Endodermal cell (in vitro differentiated cells): ENCODE measurements at regions not wholly inside any gene's neighbourhood (a gene's known extent, or its start where the extent isn't known, plus 50 kb on each side); places are given as distances from the start of the nearest gene placed in this dataset.

ENCODE experiments used
- DNase-seq: peaks from one replicate; pipeline ENCODE4 v3.0.0-alpha.2; 2017
- H3K27ac ChIP-seq: 2 replicates; pipeline ENCODE4 v1.5.1; 2013; ENCODE audit warnings: mild to moderate bottlenecking, low read depth, low read length, moderate library complexity
- H3K27me3 ChIP-seq: 2 replicates; pipeline ENCODE4 v1.6.1; 2013; ENCODE audit warnings: mild to moderate bottlenecking, low read length, moderate library complexity; ENCODE audit not compliant: insufficient read depth, control insufficient read depth, poor library complexity, severe bottlenecking
- H3K36me3 ChIP-seq: 2 replicates; pipeline ENCODE4 v1.7.0; 2013; ENCODE audit warnings: mild to moderate bottlenecking, low read length, moderate library complexity; ENCODE audit not compliant: control insufficient read depth, insufficient read depth
- H3K4me1 ChIP-seq: one replicate; pipeline ENCODE4 v1.7.0; 2013; ENCODE audit warnings: low read length; ENCODE audit not compliant: control insufficient read depth, insufficient read depth
- H3K4me3 ChIP-seq: 2 replicates; pipeline ENCODE4 v1.5.1; 2013; ENCODE audit warnings: mild to moderate bottlenecking, low read length, moderate library complexity
- H3K9ac ChIP-seq: 2 replicates; pipeline ENCODE4 v1.6.1; 2013; ENCODE audit warnings: mild to moderate bottlenecking, low read length, moderate library complexity; ENCODE audit not compliant: poor library complexity, severe bottlenecking; ENCODE audit errors: extremely low read depth
- H3K9me3 ChIP-seq: 2 replicates; pipeline ENCODE4 v1.6.1; 2013; ENCODE audit warnings: mild to moderate bottlenecking, low read length, moderate library complexity; ENCODE audit not compliant: control insufficient read depth
- H3K27ac Mint-ChIP-seq: 2 replicates; pipeline ENCODE4 v1.8.0; 2020; ENCODE audit warnings: mixed read lengths
- H3K27me3 Mint-ChIP-seq: 2 replicates; pipeline ENCODE4 v1.8.0; 2021; ENCODE audit warnings: mild to moderate bottlenecking, mixed read lengths; ENCODE audit not compliant: insufficient read depth
- H3K36me3 Mint-ChIP-seq: 2 replicates; pipeline ENCODE4 v1.8.0; 2020; ENCODE audit warnings: low read depth, mixed read lengths
- H3K4me1 Mint-ChIP-seq: 2 replicates; pipeline ENCODE4 v1.8.0; 2020; ENCODE audit warnings: mixed read lengths
- H3K4me3 Mint-ChIP-seq: 2 replicates; pipeline ENCODE4 v1.8.0; 2020; ENCODE audit warnings: mild to moderate bottlenecking, moderate library complexity, mixed read lengths
- H3K9me3 Mint-ChIP-seq: 2 replicates; pipeline ENCODE4 v1.8.0; 2020; ENCODE audit warnings: mild to moderate bottlenecking, mixed read lengths
- CTCF ChIP-seq: fragments of 200-600 bp; sonication (generic); conservative IDR thresholded peaks from 2 replicates; pipeline ENCODE4 v1.5.0; 2021; ENCODE audit warnings: antibody characterized with exemption, mild to moderate bottlenecking
- WGBS, 2 experiments: methylation state at CpG; one replicate each; pipeline versions ENCODE4 v1.1.5 to v1.1.7; 2013; ENCODE audit warnings: missing lambda C conversion rate in 2 of 2, mixed read lengths in 1 of 2; ENCODE audit not compliant: insufficient coverage in 1 of 2, insufficient read length in 1 of 2; 5-methylcytosine and 5-hydroxymethylcytosine counted together

GRCh38 chr4:126262665-126263064 is 947.9 kb downstream of the FAT4 start:
- Histone ChIP-seq H3K27ac (no peak overlapping the region), H3K4me3 (no peak overlapping the region), H3K4me1 (no peaks in the 10 kb centered on the region), H3K9me3 (no peaks in the 10 kb centered on the region), H3K9ac (no peak overlapping the region), H3K36me3 (no peaks in the 10 kb centered on the region), H3K27me3 (no peaks in the 10 kb centered on the region)
- DNase-seq = no peak
- H3K4me1 Mint-ChIP-seq = no peaks in the 10 kb centered on the region
- H3K4me3 Mint-ChIP-seq = no peak overlapping the region
- WGBS, 2 experiments = 80 to 88% methylated on average over 2 of the region's 2 CpGs
- no peak for TF ChIP-seq CTCF
- no peaks in the 10 kb centered on the region for H3K27me3 Mint-ChIP-seq
- H3K27ac Mint-ChIP-seq = no peak overlapping the region
- no peaks in the 10 kb centered on the region for H3K36me3 Mint-ChIP-seq
- no peaks in the 10 kb centered on the region for H3K9me3 Mint-ChIP-seq

GRCh38 chr4:126264839-126265238 is 950.1 kb downstream of the FAT4 start:
- TF ChIP-seq CTCF = no peak
- Histone ChIP-seq H3K27me3 (no peaks in the 10 kb centered on the region), H3K27ac (no peak overlapping the region), H3K9ac (no peak overlapping the region), H3K9me3 (no peaks in the 10 kb centered on the region), H3K36me3 (no peaks in the 10 kb centered on the region), H3K4me1 (no peaks in the 10 kb centered on the region), H3K4me3 (no peak overlapping the region)
- no peak overlapping the region for H3K27ac Mint-ChIP-seq
- no peak overlapping the region for H3K4me3 Mint-ChIP-seq
- no peaks in the 10 kb centered on the region for H3K27me3 Mint-ChIP-seq
- no peak for DNase-seq
- H3K9me3 Mint-ChIP-seq = no peaks in the 10 kb centered on the region
- no peaks in the 10 kb centered on the region for H3K36me3 Mint-ChIP-seq
- no peaks in the 10 kb centered on the region for H3K4me1 Mint-ChIP-seq

GRCh38 chr4:126265888-126266287 is 951.1 kb downstream of the FAT4 start:
- Histone ChIP-seq H3K9ac (no peak overlapping the region), H3K27me3 (no peaks in the 10 kb centered on the region)

More at GRCh38 chr4:126265888-126266287, 951.1 kb downstream of the FAT4 start:
- no peak overlapping the region for H3K4me3 ChIP-seq
- H3K36me3 Mint-ChIP-seq = no peaks in the 10 kb centered on the region
- H3K27ac ChIP-seq = no peak overlapping the region
- no peak for DNase-seq
- no peaks in the 10 kb centered on the region for H3K4me1 Mint-ChIP-seq
- no peak overlapping the region for H3K4me3 Mint-ChIP-seq
- H3K9me3 Mint-ChIP-seq = no peaks in the 10 kb centered on the region
- H3K4me1 ChIP-seq = no peaks in the 10 kb centered on the region
- no peaks in the 10 kb centered on the region for H3K36me3 ChIP-seq
- H3K27me3 Mint-ChIP-seq = no peaks in the 10 kb centered on the region
- no peaks in the 10 kb centered on the region for H3K9me3 ChIP-seq
- no peak overlapping the region for H3K27ac Mint-ChIP-seq
- no peak for TF ChIP-seq CTCF
